Sigmoid colon (tissue), 4 donors: ENCODE measurements at regions not wholly inside any gene's neighbourhood (a gene's known extent, or its start where the extent isn't known, plus 50 kb on each side); places are given as distances from the start of the nearest gene placed in this dataset.

Experiments used
- CTCF ChIP-seq, 4 experiments: fragments of 450-650 bp in 3 of 4; fragments of 200-600 bp in 1 of 4; IDR thresholded peaks; one replicate each; pipeline ENCODE4 v1.5.1; 2016 to 2019; ENCODE audit warnings: antibody characterized with exemption in 4 of 4, mild to moderate bottlenecking in 3 of 4, moderate library complexity in 2 of 4
- POLR2A ChIP-seq, 2 donors: fragments of 450-650 bp; IDR thresholded peaks; one replicate each; pipeline ENCODE4 v1.6.1; 2016; ENCODE audit warnings: antibody characterized with exemption in 2 of 2, mild to moderate bottlenecking in 2 of 2, moderate library complexity in 2 of 2
- POLR2AphosphoS5 ChIP-seq, 4 donors: sonication (generic); formaldehyde crosslinking; IDR thresholded peaks; one replicate each; pipeline ENCODE4 v1.6.1; 2017; ENCODE audit warnings: antibody characterized with exemption in 4 of 4

GRCh38 chr3:193857996-193858395 is 265.0 kb downstream of the OPA1 start:
- TF ChIP-seq CTCF (IDR thresholded peaks at IDR 0.05), result no peak
- no peak for TF ChIP-seq POLR2A (IDR thresholded peaks at IDR 0.05)
- TF ChIP-seq POLR2AphosphoS5 (IDR thresholded peaks at IDR 0.05), result peak in 1 of 4 donors; percentile 23
